Breast epithelium (tissue), 3 donors: ENCODE measurements at regions not wholly inside any gene's neighbourhood (a gene's known extent, or its start where the extent isn't known, plus 50 kb on each side); places are given as distances from the start of the nearest gene placed in this dataset.

ENCODE experiments used
- POLR2A ChIP-seq: fragments of 450-650 bp; IDR thresholded peaks from one replicate; pipeline ENCODE4 v1.6.1; 2016; ENCODE audit warnings: antibody characterized with exemption, mild to moderate bottlenecking, moderate library complexity
- POLR2AphosphoS5 ChIP-seq, 3 donors: sonication (generic); formaldehyde crosslinking; IDR thresholded peaks; one replicate each; pipeline ENCODE4 v1.6.1; 2017; ENCODE audit warnings: antibody characterized with exemption in 3 of 3
- TF ChIP-seq, protein P1 (sequence below), 3 donors: fragments of 450-650 bp; IDR thresholded peaks; one replicate each; pipeline ENCODE4 v1.5.1; 2016 to 2017; ENCODE audit warnings: antibody characterized with exemption in 3 of 3, mild to moderate bottlenecking in 3 of 3, moderate library complexity in 3 of 3

DNA sequence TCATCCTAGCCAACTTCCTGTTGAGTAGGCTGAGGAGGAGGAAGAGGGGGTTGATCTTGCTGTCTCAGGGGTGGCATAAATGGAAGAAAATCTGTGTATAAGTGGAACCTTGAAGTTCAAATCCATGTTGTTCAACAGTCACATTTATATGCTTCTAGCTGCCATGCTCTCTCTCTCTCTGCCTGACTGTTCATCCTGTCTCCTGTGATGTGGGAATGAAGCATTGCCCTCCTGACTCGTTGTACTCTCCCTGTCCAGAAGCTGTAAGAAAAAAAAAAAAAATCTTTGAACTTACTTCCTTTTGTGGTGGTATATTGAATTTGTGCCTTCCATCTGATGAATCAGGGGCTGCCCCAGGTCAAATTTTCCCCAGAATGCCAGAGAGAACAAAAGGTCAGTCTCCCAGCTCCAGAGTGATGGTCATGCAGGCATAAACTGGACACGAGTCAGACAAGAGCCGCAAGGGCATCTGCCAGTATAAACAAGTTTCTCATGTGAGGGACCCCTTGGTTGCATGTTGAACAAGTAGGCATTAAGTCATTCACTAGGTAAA lies 257.0 kb downstream of the IDS start:
- TF ChIP-seq POLR2AphosphoS5 (IDR thresholded peaks at IDR 0.05) (no peak), POLR2A (no peak)
- TF ChIP-seq, protein P1, sequence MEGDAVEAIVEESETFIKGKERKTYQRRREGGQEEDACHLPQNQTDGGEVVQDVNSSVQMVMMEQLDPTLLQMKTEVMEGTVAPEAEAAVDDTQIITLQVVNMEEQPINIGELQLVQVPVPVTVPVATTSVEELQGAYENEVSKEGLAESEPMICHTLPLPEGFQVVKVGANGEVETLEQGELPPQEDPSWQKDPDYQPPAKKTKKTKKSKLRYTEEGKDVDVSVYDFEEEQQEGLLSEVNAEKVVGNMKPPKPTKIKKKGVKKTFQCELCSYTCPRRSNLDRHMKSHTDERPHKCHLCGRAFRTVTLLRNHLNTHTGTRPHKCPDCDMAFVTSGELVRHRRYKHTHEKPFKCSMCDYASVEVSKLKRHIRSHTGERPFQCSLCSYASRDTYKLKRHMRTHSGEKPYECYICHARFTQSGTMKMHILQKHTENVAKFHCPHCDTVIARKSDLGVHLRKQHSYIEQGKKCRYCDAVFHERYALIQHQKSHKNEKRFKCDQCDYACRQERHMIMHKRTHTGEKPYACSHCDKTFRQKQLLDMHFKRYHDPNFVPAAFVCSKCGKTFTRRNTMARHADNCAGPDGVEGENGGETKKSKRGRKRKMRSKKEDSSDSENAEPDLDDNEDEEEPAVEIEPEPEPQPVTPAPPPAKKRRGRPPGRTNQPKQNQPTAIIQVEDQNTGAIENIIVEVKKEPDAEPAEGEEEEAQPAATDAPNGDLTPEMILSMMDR (IDR thresholded peaks at IDR 0.05) = no peak
